HG02798 (cell line): ENCODE measurements at regions not wholly inside any gene's neighbourhood (a gene's known extent, or its start where the extent isn't known, plus 50 kb on each side); places are given as distances from the start of the nearest gene placed in this dataset.

Experiments
- ATAC-seq: cut with Tn5 transposase; IDR thresholded peaks from one replicate; pipeline ENCODE4 v1.9.1; 2021; ENCODE audit warnings: mild to moderate bottlenecking; ENCODE audit not compliant: unreplicated experiment, poor library complexity

DNA sequence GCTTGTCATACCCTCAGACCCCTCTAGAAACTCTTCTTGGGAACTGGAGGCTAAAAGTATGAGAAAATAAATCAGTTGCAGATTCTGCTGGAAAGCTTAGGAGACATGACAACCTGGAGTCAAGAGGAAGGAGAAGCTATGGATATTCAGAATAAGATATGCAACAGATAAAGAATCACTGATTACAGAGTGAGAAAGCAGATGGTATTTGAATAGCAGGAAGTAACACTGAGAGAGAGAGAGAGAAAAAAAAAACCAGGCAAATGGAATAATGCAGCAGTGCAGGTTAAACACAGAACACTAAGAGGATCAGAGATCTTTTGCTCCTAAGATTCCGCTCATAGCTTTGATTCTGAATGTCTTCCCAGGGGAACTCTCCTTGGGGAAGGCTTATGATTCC, 1284.1 kb upstream of the NXPH2 start:
- ATAC-seq, result no peak

DNA sequence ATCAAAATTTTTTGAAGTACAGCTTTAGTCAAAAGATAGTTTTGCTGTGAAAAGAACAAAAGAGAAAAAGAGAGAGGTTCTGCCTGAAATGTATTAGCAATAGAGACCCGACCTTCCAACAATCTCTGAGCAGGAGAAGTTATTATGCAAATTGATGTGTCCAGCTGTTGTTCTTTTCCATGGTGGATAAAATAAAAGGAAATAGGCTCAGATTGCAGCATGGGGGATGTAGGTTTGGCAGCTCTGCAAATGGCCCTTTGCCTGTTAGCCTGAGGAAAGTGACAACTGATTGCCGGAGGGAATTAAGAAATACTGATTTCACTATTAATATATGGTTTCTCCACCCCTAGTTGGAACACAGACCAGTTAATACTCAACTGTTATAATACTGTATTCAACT, 1283.2 kb upstream of the NXPH2 start:
- no peak for ATAC-seq

GRCh38 chr2:140061240-140061639, 1281.0 kb upstream of the NXPH2 start:
- no peak for ATAC-seq

DNA sequence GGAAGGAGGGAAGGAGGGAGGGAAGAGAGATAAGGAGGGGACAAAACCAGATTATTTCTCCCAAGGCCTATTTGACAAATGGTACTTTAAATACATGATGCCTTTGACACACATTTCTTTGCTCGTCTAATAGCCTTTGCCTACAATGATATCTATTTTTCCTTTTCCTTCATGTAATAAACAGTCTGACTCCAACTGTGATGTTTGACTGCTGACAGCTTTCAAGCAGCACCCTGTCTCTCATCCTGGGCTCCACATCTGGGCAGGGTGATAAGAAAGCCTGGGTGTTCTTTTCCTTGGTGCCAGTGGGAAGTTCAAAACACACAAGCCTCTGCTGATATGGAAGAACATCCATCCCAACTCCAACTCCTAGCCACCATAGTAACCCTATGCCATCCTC, 1277.7 kb upstream of the NXPH2 start:
- ATAC-seq, result no peak

- no peak for ATAC-seq
These were observed 1261.6 kb upstream of the NXPH2 start for GRCh38 chr2:140041811-140042210.

DNA sequence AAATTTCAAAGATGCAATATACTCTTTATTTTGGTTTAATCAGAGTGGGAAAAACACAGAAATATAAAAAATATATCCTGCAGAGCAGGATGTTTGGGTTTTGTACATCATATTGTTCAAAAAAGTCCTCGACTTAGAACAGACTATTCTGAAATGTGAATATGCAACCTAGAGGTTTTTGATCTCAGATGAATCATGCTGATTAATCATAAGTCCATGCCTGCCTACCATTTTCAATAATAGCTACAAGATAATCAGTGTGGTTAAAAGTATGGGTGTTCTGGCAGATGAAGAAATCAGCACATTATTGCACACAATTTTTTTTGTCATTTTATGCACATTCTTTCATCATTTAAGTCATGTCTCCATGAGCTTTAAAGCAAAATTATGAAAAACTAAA, 1261.0 kb upstream of the NXPH2 start:
- no peak for ATAC-seq

- no peak for ATAC-seq
These were observed 1253.4 kb upstream of the NXPH2 start for GRCh38 chr2:140033638-140034037.

- ATAC-seq, result no peak
These were observed 1247.8 kb upstream of the NXPH2 start for GRCh38 chr2:140027966-140028365.

DNA sequence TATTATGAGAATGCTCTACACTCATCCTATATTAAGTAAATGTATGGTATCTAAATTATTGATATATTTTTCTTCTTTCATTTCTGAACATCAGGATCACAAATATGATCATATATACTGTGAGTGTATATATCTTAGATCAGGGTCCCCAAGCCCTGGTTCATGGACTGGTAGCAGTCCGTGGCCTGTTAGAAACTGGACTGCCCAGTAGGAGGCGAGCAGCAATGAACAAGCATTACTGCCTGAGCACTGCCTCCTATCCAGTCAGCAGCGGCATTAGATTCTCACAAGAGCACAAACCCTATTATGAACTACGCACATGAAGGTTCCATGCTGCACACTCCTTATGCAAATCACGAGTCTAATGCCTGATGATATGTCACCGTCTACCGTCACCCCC, 1247.1 kb upstream of the NXPH2 start:
- ATAC-seq, result no peak

DNA sequence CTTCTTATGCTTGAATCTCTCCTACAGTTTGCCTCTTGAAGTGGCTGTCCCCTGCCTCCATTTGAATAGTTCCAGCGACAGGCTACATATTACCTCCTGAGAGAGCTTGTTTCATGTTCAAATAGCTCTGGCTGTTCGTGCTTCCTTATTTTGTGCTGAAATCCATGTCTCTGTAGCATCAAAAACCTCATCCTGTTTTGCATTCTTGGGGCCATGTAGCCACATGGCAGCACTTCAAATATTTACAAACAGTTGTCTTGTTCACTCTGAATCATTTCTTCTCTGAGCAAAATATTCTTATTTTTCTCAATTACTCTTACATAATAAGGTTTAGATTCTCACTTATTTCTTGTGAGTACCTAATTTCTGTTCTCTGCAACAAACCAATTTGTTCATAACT, 1243.1 kb upstream of the NXPH2 start:
- no peak for ATAC-seq

- no peak for ATAC-seq
These were observed 1238.4 kb upstream of the NXPH2 start for GRCh38 chr2:140018541-140018940.

DNA sequence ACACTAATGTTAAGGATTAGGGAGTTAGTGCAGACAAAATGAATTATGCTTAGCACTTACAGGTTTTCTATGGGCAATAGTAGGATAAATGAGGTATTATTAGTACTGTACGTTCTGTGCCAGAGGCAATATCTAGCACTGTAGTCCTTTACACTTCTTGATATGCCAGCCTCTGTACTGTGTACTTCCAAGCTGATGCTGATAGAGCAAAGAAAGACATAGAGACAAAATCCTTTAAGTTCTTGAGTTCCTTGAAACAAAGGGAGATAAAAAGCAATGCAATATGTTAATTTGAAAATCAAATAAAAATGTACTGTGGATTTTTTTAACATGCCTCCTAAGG, 1234.0 kb upstream of the NXPH2 start:
- ATAC-seq, result no peak

GRCh38 chr2:140013545-140014203, 1233.5 kb upstream of the NXPH2 start:
- ATAC-seq, result no peak

DNA sequence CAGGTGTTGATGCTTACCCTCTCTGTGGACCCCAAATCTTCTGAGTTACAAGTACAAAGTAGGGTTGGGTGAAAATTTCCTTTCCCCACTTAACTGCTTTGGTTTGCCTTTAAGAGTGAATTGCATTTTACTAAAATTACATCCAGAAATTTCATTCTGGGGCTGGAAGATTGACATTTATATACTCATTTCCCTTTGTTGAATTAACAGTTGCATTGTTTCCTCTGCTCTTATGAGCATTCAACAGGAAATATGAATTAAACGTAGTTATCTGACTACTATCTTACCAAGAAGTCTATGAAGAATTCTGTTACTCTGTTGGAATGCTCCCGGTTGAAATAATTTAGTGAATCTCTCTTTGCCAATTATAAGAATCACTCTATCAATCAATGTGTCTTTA, 1231.1 kb upstream of the NXPH2 start:
- no peak for ATAC-seq

DNA sequence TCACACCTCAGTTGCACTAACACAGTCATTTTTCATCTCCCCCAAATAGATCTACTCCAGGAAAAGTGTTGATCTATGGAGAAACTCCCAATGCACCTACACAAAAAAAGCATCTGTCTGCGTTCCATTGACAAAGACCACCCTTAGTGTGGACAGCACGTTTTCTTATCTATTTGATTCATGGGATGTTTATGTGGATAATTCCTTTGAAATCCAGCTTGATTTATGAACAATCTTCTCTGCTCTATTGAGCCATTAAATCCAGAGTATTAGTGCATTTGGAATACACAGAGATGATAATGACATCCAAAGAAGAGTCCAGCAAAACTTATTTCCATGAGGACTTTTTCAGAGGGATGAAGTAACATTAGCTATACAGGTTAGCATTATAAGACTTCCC, 1221.9 kb upstream of the NXPH2 start:
- no peak for ATAC-seq

DNA sequence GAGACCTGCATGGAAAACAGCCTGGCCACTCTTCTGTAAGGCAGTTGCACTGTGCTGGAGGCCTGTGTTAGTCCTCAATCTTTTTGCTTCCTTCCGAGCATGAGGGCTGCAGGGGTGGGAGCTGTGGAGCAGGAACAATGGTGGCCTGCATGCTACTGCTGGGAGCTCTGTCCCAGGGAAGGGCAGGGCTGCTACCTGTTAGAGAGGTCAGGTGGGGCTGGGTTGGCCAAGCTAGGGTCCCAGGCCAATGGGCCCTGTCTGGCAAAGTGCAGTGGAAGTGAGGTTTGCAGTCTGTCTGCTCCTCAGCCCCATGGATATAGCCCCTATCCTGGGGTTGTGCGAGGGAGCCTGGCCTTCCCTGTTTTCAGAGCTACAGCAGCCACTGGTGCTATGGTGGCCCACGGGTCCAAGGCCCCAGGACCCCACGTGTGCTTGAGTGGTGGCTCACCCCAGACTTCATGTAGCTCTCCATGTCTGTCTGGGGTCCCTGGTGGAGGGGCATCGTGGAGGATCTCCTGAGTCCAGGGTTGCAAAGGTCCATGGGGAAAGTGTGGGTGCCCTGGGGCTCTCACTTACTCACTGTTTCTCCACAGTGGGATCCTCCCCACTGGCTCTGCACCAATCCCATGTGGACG, 1212.6 kb upstream of the NXPH2 start:
- ATAC-seq, result no peak

DNA sequence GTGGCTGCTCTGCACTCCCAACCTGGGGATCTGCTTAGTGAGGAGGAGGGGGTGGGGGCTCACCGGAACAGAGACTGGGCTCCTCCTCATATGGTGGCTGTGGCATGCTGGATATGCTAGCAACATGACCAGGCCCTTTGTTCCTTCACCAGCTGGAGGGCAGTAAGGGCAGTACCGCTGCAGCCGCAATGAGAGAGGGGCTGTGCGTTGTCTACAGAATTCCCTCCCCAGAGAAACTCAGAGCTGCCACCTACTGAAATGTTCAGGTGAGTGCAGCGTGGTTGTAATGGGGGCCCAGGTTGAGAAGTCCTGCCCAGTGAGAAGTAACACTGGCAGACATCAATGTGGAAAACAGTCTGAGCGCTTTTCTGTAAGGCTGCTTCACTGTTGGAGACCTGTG, 1211.9 kb upstream of the NXPH2 start:
- no peak for ATAC-seq

DNA sequence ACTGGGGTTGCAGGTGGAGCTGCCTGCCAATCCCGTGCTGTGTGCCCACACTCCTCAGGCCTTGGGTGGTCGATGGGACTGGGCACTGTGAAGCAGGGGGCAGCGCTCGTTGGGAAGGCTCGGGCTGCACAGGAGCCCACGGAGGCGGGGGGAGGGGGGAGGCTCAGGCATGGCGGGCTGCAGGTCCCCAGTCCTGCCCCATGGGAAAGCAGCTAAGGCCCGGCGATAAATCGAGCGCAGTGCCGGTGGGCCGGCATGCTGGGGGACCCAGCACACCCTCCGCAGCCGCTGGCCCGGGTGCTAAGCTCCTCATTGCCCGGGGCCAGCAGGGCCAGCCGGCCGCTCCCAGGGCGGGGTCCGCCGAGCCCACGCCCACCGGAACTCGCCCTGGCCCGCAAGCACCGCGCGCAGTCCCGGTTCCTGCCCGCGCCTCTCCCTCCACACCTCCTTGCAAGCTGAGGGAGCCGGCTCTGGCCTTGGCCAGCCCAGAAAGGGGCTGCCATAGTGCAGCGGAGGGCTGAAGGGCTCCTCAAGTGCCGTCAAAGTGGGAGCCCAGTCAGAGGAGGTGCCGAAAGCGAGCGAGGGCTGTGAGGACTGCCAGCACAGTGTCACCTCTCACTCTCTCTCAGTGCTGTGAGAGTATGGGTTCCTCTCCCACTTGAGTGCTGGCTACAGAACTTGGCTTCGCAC, 1210.6 kb upstream of the NXPH2 start:
- ATAC-seq, result no peak

DNA sequence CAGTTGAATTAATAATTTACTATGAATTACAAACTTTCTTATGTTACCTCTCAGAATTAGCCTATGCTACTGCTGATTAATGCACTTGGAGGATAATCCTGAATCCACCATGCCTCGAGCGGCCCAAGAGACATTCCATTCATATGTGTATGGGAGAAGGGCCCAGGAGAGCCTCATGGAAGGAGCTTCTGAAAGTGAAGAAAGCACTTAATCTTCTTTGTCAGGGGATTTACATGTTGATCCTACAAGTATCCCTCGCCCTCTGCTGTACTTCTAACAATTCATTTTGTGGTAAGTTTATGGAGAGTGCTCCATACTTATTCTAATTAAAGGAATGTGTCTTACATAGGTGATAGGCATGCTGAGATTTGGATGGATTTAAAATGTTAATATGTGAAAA, 1189.1 kb upstream of the NXPH2 start:
- no peak for ATAC-seq

DNA sequence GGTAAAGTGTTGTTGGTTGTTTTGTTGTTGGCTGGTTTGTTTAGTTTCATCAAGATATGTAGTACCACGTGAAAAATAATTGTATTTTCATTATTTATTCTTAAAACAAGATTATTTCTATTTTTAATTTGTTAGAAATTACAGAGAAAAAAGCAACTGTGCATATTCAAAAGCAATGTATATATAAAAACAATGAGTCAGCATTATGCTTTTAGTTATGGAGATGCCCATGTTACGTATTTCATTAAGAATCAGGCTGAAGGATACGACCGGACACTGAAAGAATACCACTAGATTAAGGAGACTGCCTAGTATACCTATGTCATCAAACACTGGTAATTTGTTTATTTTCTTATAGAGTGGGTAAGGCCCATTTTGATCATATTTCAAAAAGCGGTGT, 1188.4 kb upstream of the NXPH2 start:
- no peak for ATAC-seq

DNA sequence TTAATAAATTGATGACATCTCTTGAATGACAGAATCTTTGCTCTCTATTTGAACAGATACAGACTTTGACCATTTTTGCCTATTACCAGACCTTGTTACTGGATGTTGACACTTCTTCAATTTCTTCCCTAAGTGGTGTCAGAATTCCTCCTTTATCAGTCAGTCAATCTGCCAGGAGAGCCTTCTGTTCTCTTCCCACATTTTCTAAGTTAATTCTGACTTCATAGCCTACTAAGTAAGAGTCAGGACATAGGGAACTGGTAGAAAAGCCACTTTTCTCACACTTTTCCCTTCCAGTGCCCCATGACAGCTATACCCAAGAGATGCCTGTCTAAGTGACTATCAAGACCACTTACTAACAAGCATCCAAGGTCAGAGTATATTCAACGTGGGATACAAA, 1187.5 kb upstream of the NXPH2 start:
- ATAC-seq, result no peak
